ENCODE measurements at regions not wholly inside any gene's neighbourhood (a gene's known extent, or its start where the extent isn't known, plus 50 kb on each side); places are given as distances from the start of the nearest gene placed in this dataset.
A peak's percentile ranks its signal among the peaks of the same experiment; 100 is the strongest.
"Not testable (repeated sequence)": the region's sequence is repeated elsewhere in the genome, so short reads cannot be mapped to it uniquely, and the experiment has no call there.

GRCh38 chr9:78680196-78680595 is 383.3 kb downstream of the PSAT1 start:
- DNase-seq, result no peak

DNA sequence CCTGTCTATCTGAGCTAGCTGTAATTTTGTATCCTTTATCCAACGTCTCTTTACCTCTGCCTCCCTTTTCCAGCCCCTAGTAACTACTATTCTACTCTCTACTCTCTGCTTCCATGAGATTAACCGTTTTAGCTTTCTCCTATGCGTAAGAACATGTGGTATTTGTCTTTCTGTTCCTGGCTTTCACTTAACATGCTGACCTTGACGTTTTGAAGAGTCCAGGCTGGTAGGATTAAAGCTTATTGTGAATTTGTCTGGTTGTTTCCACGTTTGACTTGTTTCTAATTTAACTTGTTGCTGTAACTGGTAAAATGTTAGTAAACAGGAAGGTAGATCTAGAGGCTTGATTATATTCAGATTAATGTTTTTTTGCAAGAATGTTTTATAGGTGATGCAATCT is 385.3 kb downstream of the PSAT1 start:
- DNase-seq, result no peak

DNA sequence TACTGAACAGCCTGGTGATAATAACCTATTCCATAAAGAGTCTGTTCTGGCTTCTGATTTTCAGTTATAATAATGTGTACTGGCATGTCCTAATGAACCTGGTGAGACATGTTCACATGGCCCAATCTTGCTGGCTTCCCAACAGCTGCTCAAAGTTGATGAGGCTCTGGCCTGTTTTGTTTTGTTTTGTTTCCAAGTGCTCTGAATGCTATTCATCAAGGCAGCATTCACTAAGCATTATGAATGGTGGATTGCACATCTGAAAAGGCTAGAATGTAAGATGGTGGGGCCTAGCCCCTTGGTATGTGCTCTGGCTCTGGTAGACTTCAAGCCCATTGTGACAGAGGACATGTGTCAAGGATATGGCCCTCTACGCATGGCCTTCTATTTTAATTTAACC is 388.5 kb downstream of the PSAT1 start:
- DNase-seq, result no peak

GRCh38 chr9:78688796-78689195 is 391.9 kb downstream of the PSAT1 start:
- DNase-seq, result peak; percentile 18 to 21

DNA sequence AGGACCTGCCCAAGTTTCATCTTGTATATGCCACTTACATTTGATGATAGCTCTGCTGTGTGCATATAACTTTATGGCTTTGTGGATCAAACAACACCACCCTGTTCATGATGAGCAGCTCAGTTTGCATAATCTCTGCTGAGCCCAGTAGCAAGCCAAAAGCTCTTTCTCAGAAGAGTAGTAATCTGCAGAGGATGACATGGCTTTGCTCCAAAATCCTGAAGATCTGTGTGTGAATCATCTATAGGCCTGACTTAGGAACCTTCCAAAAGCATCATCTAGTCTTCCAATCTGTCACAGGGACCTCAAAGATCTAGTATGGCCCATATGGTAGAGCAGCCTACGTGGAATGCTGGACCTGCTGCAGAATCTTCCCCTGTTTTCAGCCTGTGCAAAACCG is 394.6 kb downstream of the PSAT1 start:
- DNase-seq, result no peak

GRCh38 chr9:78692871-78693270 is 395.9 kb downstream of the PSAT1 start:
- no peak for DNase-seq

DNA sequence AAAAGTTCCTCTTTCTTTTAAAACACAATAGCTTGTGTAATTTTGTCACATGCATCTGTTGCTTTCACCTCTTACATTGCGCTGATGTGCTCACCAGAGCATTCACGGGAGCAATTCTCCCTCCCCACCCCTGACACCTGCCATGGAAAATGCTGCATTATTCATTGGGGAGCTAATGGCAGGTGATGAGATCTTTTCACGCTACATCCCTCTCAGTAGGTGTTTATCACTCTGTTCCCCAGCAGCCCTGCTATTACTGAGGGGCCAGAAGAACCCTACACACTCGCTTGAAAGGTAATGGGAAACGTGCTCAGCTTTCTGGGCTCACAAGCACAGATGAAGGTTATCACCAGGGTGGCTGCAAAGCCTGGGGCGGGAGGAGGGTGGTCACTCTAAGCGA is 398.0 kb downstream of the PSAT1 start:
- no peak for DNase-seq

GRCh38 chr9:78695519-78695918 is 398.6 kb downstream of the PSAT1 start:
- DNase-seq, result peak; percentile 40 to 46

DNA sequence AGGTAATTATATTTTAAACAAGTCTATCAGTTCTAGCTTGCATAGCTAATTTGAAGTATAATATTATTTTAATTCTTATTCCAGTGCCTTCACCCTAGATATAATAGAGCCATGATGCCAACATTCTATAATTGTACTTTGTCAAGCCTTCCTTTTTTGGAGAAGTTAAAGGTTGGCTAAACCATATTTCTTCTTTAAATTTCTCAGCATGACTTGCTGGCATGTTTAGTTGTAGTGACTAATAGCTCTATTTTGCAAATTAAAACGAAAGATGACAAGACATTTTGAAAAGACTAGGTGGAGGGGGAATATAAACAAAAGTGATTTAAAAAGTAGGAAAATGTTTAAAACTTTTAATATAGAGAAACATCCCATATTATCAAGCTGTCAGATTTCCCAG is 400.7 kb downstream of the PSAT1 start:
- peak; percentile 44 to 48 for DNase-seq

DNA sequence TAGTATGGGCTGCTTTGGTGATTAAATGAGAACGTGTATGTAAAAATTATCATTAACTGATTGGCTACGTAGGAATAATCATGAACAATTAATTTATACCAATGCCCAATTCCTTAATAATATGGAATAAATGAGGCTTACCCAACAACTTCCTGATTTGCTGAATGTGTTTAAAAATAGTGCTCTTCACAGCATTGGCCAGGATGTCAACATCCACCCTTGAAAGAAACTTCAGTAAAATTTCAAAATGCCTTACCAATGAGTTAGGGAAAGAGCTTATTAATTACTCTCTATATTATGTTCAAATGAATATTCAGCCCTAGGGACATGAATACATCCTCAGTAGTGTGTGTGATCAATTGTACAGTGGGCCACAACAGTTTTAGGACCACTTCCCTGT is 401.4 kb downstream of the PSAT1 start:
- DNase-seq, result peak; percentile 38 to 52

DNA sequence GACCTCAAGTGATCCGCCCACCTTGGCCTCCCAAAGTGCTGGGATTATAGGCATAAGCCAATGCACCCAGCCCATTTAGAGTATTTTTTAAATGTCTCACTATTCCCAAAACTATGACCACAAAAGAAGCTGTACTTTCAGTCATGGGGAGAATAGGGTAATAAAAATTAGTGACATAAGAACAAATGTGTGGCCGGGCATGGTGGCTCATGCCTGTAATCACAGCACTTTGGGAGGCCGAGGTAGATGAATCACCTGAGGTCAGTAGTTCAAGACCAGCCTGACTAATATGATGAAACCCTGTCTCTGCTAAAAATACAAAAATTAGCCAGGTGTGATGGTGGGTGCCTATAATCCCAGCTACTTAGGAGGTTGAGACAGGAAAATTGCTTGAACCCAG is 402.3 kb downstream of the PSAT1 start:
- not testable (repeated sequence) for DNase-seq

DNA sequence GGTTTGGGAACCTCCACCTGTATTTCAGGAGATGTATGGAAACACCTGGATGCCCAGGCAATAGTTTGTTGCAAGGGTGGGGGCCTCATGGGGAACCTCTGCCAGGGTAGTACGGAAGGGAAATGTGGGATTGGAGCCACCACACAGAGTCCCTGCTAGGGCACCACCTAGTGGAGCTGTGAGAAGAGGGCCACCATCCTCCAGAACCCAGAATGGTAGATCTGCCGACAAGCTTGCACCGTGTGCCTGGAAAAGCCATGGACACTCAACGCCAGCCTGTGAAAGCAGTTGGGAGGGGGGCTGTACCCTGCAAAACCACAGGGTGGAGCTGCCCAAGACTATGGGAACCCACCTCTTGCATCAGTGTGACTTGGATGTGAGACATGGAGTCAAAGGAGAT is 407.2 kb downstream of the PSAT1 start:
- DNase-seq, result peak in 1 of 2 donors; percentile 31

- DNase-seq, result no peak
Observed at GRCh38 chr9:78707080-78707479, 410.2 kb downstream of the PSAT1 start.

- peak; percentile 42 to 57 for DNase-seq
Observed at GRCh38 chr9:78707481-78707991, 410.6 kb downstream of the PSAT1 start.

GRCh38 chr9:78712903-78713613 is 416.1 kb downstream of the PSAT1 start:
- DNase-seq, result no peak

DNA sequence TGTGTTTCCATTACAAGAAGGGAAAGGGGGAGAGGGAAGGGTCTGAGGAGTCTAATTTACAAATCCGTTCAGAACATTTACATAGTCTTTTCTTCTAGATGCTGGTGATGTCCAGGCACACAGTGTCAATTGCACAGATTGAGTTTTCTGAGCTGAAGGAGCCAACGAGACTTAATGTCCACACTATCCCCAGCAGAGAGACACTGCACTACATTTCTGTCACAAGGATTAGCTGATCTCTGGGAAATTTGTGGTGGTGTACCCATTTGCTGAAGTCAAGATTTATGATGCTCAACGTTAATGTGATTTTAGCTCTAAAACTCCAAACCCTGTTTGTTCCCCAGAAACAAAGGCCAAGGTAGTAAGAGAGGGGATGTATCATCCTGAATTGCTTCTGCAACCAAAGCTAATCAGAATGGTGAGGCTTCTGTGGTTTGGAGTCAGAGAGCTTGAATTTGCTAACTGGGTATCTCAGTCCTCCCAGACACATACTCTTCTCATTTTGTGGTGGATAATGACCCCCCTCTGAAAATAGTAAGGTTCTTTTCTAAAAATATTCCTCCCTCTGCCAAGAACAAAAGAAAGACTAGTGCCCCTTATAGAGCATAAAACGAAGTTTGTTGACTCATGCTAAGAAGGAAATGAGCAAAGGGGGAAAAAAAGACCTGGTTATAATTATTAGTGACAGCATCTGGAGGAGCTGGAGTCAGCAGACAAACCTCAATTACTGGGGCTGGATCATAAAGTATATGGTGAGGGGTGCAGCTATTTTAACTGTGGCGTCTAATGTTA is 416.9 kb downstream of the PSAT1 start:
- DNase-seq, result no peak

DNA sequence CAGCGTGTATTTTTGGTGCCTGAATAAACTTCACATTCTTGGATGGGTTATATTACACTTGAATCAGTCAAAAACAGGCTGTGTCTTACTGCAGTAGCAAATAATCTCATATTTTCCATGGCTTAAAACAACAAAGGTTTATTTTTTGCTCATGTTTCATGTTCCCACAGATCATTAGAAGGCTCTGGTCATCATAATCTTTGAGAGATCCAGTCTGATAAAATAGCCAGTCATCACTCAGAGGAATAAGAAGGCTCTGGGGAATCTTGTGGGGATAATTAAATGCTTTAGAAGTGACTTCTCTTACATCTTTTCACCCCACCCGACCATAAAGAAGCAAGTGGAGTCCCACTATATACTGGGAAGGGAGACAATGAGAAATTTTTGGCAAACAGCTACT is 417.7 kb downstream of the PSAT1 start:
- no peak for DNase-seq

DNA sequence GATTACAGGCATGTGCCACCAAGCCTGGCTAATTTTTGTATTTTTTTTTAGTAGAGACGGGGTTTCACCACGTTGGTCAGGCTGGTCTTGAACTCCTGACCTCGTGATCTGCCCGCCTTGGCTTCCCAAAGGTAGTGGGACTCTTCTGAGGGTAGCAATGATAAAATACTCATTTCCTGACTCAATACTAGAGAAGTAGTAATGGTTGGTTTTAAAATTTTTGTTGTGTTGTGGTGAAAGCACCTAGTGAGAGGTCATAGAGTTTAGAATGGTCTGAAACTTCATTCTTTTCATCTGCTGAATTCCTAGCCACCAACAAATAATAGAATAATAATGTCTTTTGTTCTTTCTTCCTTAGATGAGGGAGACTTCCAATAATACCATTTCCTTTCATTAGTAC is 422.1 kb downstream of the PSAT1 start:
- DNase-seq, result not testable (repeated sequence)

- no peak for DNase-seq
Observed at GRCh38 chr9:78724896-78725295, 428.0 kb downstream of the PSAT1 start.

- peak; percentile 47 to 74 for DNase-seq
Observed at GRCh38 chr9:78725503-78725902, 428.6 kb downstream of the PSAT1 start.

GRCh38 chr9:78745331-78745730 is 448.4 kb downstream of the PSAT1 start:
- DNase-seq, result no peak

- no peak for DNase-seq
Observed at GRCh38 chr9:78746010-78746409, 449.1 kb downstream of the PSAT1 start.

GRCh38 chr9:78753039-78753438 is 456.1 kb downstream of the PSAT1 start:
- no peak for DNase-seq

- DNase-seq, result no peak
Observed at GRCh38 chr9:78756813-78757510, 460.0 kb downstream of the PSAT1 start.

Data from inflammatory macrophage treated with lipopolysaccharide for 1 hour (primary cell).